ENCODE measurements at regions not wholly inside any gene's neighbourhood (a gene's known extent, or its start where the extent isn't known, plus 50 kb on each side); places are given as distances from the start of the nearest gene placed in this dataset.
A peak's percentile ranks its signal among the peaks of the same experiment; 100 is the strongest.
"Not testable (repeated sequence)": the region's sequence is repeated elsewhere in the genome, so short reads cannot be mapped to it uniquely, and the experiment has no call there.

GRCh38 chr6:163712981-163713380, 298.5 kb downstream of the QKI start:
- ATAC-seq (ENCODE audit: poor library complexity) (no peak), DNase-seq (no peak)
- intact Hi-C loops (cut with DNase I) = no loop called here

GRCh38 chr6:163712566-163712961, 298.0 kb downstream of the QKI start:
- intact Hi-C loops (cut with DNase I) = no loop called here
- peak; percentile 2 for ATAC-seq (ENCODE audit: poor library complexity)

GRCh38 chr6:163711615-163712565, 297.4 kb downstream of the QKI start:
- DNase-seq = peak; percentile 93
- intact Hi-C loops (cut with DNase I) = no loop called here
- ATAC-seq (ENCODE audit: poor library complexity) = peak; percentile 78

More at GRCh38 chr6:163712566-163712961, 298.0 kb downstream of the QKI start:
- no peak for DNase-seq

GRCh38 chr6:163710532-163711470, 296.3 kb downstream of the QKI start:
- ATAC-seq (ENCODE audit: poor library complexity) (peak; percentile 57), DNase-seq (peak; percentile 56)
- intact Hi-C loops (cut with DNase I) = no loop called here

- ATAC-seq (ENCODE audit: poor library complexity) (peak; percentile 14), DNase-seq (peak; percentile 61)
- intact Hi-C loops (cut with DNase I) = no loop called here
These were observed 295.2 kb downstream of the QKI start for GRCh38 chr6:163709693-163710092.

GRCh38 chr6:163709255-163709654, 294.7 kb downstream of the QKI start:
- DNase-seq (no peak), ATAC-seq (ENCODE audit: poor library complexity) (no peak)
- intact Hi-C loops (cut with DNase I) = no loop called here

- no peak for DNase-seq
These were observed 293.9 kb downstream of the QKI start for GRCh38 chr6:163708466-163708865.

GRCh38 chr6:163707387-163708355, 293.2 kb downstream of the QKI start:
- ATAC-seq (ENCODE audit: poor library complexity) (no peak), DNase-seq (no peak)
- intact Hi-C loops (cut with DNase I) = no loop called here

More at GRCh38 chr6:163708466-163708865, 293.9 kb downstream of the QKI start:
- ATAC-seq (ENCODE audit: poor library complexity) = no peak
- intact Hi-C loops (cut with DNase I) = no loop called here

- intact Hi-C loops (cut with DNase I) = no loop called here
- DNase-seq = no peak
- ATAC-seq (ENCODE audit: poor library complexity) = no peak
These were observed 292.1 kb downstream of the QKI start for GRCh38 chr6:163706500-163707087.

- intact Hi-C loops (cut with DNase I) = no loop called here
- ATAC-seq (ENCODE audit: poor library complexity) = no peak
These were observed 291.4 kb downstream of the QKI start for GRCh38 chr6:163705923-163706322.

GRCh38 chr6:163702736-163703135, 288.2 kb downstream of the QKI start:
- no peak for ATAC-seq (ENCODE audit: poor library complexity)
- DNase-seq = no peak
- intact Hi-C loops (cut with DNase I) = no loop called here

More at GRCh38 chr6:163705923-163706322, 291.4 kb downstream of the QKI start:
- no peak for DNase-seq

GRCh38 chr6:163701762-163702161, 287.2 kb downstream of the QKI start:
- ATAC-seq (ENCODE audit: poor library complexity) (peak; percentile 30), DNase-seq (no peak)
- intact Hi-C loops (cut with DNase I) = no loop called here

- no peak for DNase-seq
- ATAC-seq (ENCODE audit: poor library complexity) = no peak
- intact Hi-C loops (cut with DNase I) = no loop called here
These were observed 283.6 kb downstream of the QKI start for GRCh38 chr6:163698086-163698485.

- DNase-seq; ATAC-seq (ENCODE audit: poor library complexity); intact Hi-C loops (cut with DNase I): not testable (repeated sequence)
These were observed 281.8 kb downstream of the QKI start for GRCh38 chr6:163696311-163696710.

- intact Hi-C loops (cut with DNase I) = no loop called here
- DNase-seq = no peak
- ATAC-seq (ENCODE audit: poor library complexity) = no peak
These were observed 280.9 kb downstream of the QKI start for GRCh38 chr6:163695414-163695864.

GRCh38 chr6:163694988-163695398, 280.5 kb downstream of the QKI start:
- no peak for ATAC-seq (ENCODE audit: poor library complexity)
- intact Hi-C loops (cut with DNase I) = no loop called here
- no peak for DNase-seq

- intact Hi-C loops (cut with DNase I) = no loop called here
- ATAC-seq (ENCODE audit: poor library complexity) (no peak), DNase-seq (no peak)
These were observed 279.6 kb downstream of the QKI start for GRCh38 chr6:163694072-163694471.

- no peak for ATAC-seq (ENCODE audit: poor library complexity)
- DNase-seq = no peak
- intact Hi-C loops (cut with DNase I) = no loop called here
These were observed 276.5 kb downstream of the QKI start for GRCh38 chr6:163691049-163691448.
